NCI-H146 treated with DMSO at 0.1 percent for 48 hours (cell line): ENCODE measurements at regions not wholly inside any gene's neighbourhood (a gene's known extent, or its start where the extent isn't known, plus 50 kb on each side); places are given as distances from the start of the nearest gene placed in this dataset.
"Not testable (repeated sequence)": the region's sequence is repeated elsewhere in the genome, so short reads cannot be mapped to it uniquely, and the experiment has no call there.

Source experiments
- DNase-seq: peaks from one replicate; lab custom pipeline; 2025; ENCODE audit not compliant: unreplicated experiment; lab: John Stamatoyannopoulos, UW

DNA sequence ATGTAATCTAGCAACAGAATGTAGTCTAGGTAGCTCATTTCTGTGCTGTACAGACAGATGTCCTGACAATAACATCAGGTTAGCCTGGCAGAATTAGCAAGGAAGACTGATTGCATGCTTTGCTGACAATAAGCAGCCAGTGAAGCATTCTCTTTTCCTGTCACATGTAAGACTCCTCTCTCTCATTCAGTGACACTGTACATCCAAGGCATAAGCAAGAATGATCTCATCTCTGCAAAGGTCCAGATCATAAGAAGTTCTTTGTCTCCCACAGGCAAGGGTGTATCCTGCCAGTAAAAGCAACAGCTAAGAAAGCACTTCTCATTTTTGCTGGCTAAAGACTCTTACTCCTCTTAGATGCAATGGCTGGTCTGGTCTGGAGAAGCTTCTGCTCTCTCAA lies 861.8 kb downstream of the TAF11L14 start:
- no peak for DNase-seq

DNA sequence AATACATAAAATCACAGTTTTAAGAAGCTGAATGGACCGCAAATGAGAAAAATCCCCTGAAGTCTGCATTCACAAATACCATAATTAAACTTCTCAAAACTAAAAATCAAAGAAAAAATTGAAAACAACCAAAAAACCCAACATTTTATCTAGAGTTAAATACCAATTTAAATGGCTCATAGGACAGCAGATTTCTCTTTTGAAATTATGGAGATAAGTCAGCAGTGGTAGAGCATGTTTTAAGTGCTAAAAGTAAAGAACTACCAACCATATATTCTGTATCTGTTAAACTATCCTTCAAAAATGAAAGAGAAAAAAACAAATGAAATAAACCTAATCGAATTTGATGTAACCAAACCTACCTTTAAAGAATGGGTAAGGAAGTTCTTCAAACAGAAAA lies 862.8 kb downstream of the TAF11L14 start:
- no peak for DNase-seq

DNA sequence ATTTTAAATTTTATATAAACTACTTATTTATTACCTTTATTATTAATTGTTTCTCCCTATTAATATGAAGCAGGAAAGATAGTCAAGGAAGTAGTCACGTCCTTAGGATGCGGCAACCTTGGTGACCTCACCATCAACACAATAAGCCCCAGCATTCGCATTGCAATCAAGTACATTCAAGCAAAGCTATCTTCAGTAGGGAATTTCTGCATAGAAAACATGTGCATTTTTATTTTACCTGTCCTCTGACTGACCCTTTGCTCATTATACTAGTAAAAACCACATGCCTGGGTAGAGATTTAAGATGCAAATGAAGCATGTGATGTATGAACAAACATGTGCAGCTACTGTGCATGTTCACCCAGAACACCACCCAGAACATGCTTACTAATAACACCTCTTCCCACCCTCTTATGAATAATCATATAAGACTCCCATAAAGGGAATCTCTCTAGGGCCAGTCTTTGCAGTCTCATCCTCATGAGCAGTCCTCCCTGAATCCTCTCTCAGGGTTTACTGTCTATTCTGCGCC lies 869.6 kb downstream of the TAF11L14 start:
- no peak for DNase-seq

DNA sequence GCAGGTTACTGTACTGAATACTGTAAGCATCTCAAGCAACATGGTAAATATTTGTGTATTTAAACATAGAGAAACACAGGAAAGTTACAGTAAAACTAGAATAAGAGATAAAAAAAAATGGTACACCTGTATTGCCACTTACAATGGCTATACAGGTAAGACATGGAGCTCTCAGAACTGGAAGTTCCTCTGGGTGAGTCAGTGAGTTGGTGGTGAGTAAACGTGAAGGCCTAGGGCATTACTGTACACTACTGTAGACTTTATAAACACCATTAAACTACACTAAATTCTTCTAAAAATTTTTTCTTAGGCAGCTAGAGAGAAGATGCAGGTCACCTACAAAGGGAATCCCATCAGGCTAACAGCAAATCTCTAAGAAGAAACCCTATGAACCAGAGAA lies 872.9 kb downstream of the TAF11L14 start:
- DNase-seq: no peak

DNA sequence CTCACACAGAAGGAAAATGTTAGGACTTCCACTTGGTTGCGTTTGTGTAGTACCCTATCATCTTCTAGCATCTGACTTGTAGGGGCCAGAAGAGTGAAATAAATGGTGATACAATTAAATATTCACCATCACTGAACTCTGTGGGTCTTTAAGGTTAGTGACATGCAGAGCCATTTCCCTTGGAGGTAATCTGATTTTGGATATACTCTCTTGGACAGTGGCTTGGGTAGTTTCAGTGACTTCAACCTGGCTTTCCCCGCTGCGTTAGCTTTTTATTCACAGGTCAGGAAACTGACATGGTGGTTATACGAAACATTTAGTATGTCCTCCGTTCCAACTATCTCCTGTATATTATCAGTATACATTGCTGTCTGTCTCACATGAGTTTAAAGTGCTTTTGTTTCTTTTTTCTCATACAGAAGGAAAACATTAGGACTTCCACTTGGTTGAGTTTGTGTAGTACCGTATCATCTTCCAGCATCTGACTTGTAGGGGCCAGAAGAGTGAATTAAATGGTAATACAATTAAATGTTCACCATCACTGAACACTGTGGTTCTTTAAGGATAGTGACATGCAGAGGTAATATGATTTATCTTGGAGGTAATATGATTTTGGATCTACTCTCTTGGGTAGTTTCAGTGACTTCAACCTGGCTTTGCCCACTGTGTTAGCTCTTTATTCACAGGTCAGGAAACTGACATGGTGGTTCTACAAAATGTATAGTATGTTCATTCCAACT lies 883.6 kb downstream of the TAF11L14 start:
- no peak for DNase-seq

DNA sequence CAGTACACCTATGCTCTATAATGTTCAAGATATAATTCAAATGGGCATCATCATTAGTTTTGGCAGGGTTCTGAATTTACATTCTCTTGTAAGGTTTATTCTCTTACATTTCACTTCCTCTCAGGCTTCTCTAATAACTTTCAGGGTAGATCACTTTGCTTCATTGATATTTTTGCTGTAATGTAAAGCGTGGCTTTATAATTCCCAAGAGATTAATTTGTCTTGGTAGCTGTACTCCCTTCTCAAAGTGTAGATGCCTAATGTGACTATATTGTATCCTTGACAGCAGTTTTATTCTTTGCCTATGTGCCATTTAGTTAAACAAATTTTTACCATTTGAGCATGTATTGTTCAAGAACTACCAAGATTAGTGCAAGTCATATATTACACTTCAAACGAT lies 889.1 kb downstream of the TAF11L14 start:
- DNase-seq: no peak

DNA sequence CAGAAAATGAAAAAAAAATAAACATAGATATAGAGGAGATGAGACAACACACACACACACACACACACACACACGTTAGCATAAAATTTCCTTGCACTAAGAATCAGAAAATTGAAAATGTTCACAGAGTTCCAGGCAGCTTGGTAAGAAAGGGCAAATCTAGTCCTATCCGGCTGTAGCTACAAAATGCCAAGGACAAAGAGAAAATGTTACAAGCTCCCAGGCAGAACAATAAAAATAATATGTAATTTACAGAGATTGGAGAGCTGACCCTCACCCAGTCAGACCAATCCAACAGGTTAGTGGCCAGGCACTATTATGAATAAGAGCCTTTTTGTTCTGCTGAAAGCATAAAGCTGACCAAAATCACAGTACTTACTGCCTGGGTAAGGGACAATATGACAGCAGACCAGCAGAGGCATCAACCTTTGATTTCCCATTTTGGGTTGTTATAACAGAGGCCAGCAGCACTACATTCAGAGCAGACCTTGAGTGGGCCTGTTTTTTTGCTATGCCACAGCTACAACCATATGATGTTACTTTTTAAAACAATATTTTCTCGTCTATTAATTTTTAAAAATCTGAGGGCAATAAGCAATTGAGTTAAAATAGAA lies 892.6 kb downstream of the TAF11L14 start:
- DNase-seq: no peak

DNA sequence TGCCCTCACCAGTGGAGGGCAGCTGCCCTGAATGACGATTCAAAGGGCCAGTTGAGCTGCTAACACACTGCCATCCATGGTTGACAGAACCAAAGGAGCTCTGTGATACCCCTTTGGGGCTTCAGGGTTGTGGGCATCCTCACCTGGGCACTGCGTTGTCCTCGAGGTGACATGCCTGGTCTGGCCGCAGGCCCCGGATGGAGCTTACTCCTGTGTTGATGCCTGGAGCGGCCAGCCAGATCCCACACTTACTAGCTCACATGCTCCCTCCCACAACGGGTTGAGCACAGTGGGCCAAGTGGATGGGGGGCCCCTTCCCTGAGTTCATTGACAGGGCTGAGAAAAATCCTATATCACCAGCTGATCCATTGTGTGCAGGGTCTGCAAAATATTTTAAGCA lies 898.9 kb downstream of the TAF11L14 start:
- DNase-seq: no peak

DNA sequence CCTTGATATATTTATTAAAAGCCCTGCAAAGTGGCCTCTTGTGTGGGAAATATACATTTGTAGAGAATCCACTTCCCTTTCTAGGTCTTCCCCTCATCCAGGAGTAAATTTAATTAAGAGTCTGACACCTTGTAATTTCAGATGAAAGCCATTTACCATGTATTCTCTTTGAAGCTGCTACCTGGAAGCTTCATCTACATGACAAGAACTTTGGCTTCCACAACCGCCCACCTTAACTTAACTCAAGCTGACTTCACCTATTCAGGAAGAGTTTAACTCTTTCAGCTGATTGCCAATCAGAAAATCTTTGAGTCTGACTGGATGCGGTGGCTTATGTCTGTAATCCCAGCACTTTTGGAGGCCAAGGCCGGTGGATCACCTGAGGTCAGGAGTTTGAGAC lies 899.9 kb downstream of the TAF11L14 start:
- no peak for DNase-seq

DNA sequence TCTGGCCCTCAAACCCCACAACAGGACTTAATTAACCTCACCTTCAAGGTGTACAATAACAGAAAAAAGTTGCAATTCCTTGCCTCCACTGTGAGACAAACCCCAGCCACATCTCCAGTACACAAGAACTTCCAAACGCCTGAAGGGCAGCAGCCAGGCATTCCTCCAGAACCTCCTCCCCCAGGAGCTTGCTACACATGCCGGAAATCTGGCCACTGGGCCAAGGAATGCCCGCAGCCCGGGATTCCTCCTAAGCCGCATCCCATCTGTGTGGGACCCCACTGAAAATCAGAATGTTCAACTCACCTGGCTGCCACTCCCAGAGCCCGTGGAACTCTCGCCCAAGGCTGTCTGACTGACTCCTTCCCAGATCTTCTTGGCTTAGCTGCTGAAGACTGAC lies 901.5 kb downstream of the TAF11L14 start:
- not testable (repeated sequence) for DNase-seq

DNA sequence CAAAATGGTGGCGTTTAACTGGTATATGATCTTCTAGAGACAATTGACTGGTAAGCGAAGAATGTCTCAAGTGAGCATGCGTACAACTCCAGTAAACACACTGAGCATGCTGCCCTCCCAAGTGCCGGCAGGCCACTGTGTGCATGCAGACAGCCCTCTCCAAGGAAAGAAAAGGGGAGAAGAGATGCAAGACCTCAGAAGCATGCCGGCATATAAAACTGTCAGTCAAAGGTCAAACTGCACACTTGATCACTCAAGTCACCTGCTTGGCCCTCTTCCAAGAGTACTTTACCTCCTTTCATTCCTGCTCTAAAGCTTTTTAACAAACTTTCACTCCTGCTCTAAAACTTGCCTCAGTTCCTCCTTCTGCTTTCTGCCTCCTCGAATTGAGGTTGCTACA lies 910.2 kb downstream of the TAF11L14 start:
- no peak for DNase-seq

DNA sequence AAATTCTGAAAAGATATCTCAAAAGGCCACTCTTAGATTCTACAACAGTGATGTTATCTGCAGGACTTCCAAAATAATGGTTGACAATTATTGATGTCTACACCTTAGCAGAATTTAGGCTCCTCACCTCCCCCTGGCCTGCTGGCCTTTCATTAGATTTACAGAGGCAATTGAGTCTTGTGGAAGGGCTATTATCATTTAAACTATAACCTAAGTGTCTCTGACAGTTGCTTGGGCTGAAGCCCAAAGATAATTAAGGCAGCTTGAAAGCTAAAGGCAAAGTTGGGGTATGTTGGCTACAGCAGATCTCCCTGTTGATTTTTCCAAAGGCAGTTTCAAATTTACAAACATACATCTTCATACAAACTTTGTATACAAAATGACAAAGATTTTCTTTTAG lies 912.3 kb downstream of the TAF11L14 start:
- no peak for DNase-seq

DNA sequence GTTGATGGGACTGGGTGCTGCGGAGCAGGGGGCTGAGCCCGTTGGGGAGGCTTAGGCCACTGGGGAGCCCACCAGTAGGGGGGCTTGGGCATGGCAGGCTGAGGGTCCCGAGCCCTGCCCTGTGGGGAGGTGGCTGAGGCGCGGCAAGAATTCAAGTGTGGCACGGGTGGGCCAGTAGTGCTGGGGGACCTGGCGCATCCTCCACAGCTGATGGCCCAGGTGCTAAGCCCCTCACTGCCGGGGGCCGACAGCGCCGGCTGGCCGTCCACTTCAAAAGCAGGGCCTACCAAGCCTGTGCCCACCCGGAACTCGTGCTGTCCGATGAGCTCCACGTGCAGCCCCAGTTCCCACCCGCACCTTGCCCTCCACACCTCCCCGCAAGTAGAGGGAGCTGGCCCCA lies 917.5 kb downstream of the TAF11L14 start:
- DNase-seq: no peak

DNA sequence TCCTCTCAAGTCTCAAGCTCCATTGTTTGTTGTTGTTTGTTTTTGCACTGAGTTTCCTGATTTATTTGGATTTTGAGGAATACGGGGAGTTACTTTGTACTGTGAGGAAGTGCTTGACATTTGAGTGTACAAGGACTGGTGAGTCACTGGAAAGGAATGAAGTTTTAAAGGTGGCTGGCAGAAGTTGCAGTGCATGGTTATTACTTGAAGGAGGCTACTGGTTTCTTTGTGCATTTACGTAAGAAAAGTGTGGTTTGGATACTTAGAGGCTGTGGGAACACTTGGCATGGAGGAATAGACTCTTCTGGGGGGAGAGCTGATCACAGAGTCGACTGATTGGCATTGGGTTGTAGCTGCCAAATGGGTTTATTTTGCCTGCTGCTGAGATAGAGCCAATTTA lies 919.0 kb downstream of the TAF11L14 start:
- no peak for DNase-seq

DNA sequence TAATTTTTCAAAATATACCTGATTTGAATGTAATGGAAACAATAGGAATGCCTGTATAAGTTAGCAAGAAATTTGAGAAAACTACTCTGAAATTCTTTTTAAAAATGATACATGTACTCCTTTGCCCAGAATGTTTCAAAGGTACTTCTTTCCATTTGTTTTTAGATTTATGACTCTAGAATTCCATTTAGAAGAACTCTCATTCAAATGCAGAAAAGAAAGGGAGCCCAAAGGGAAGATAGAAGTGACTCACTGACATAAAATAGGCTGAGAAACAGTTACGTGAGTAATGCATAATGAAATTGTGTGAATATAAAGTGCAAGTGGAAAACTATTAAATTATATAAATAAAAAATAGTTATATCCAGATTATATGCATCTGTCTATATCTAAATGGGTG lies 926.3 kb downstream of the TAF11L14 start:
- DNase-seq: no peak

DNA sequence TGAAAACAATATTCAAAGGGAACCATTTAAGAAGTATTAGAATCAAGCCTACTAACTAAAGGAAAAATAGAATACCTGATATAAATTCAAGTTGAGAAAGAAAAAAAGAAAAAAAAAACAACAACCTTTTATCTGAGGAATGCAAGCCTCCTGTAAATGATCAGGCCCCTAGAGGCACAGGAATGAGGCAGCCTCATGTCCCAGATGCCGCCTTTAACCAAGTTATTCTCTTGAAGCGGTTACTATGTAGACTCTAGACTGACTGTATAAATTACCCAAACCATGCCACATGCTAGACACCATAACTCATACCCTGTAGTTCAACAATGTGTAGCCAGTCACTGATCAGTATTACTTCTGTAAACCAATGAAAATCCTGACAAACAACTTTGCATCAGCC lies 929.6 kb downstream of the TAF11L14 start:
- DNase-seq: no peak

DNA sequence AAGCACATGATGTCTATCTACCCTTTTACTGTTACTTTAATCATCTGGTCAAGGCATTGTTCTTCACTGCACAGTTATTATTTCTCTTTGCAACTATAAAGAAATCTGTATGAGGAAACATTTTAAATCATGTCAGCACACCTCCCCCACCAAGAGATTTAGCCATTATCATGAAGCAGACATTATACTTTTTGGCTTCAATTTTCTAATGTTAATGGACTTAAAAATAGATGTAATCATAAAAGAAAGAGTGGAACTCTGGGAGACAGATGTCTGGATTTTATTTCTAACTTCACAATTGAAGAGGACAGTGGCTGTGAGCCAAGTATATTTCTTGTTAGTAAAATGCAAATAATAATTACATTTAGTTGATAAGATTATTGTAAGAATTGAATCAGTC lies 932.4 kb downstream of the TAF11L14 start:
- no peak for DNase-seq

DNA sequence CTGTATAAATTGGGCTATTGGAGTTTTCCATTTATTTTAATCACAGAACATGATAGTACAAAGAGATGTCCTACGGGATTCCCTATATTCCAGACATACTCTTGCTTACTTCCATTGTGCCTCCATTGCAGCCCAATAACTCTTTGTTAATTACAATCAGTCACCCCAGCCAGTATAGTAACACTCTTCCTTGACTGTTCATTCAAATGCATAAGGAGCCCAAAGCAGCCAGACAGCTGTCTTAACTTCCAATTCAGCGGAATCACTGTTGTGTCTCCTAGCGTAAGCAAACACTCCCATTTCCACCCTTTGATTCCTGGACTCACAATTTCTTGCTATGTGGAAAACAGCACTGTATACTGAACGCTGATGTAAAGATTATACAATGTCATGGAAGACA lies 942.3 kb downstream of the TAF11L14 start:
- no peak for DNase-seq

DNA sequence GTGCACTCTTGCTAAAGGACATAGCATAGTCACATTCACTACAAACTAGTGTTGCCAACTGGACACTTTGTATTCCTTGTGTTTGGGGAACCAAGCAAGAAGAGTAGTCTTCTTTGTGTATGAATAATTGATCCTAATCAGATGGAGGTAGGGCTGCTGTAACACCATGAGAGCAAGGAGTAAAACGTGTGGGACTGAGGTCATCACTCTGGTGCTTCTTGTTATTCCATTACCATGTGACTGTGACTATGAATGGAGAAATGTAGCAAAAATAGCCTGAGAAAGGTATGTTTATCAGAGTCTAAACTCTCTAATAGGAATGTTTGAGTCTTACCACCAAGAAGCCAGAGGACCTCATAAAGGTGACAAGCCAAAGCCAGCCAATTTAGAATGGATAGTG lies 966.9 kb downstream of the TAF11L14 start:
- DNase-seq: no peak

DNA sequence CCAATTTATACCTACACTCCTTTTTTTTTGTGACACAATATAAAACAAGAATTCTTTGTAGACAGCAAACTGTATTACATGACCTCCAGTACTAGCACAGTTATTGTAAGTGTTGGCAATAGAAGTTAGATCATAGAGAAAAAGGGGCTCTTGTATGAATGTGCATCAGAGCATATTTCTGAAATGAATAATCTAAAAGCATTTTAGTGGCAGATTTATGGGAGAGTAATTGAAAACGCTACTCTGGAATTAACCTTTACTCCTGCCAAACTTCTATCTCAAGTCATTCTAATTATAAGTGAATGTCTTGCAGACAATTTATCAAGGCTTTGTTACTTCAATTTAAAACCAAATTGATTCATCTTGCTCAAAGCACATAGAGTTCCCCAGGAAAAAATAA lies 968.1 kb downstream of the TAF11L14 start:
- no peak for DNase-seq

DNA sequence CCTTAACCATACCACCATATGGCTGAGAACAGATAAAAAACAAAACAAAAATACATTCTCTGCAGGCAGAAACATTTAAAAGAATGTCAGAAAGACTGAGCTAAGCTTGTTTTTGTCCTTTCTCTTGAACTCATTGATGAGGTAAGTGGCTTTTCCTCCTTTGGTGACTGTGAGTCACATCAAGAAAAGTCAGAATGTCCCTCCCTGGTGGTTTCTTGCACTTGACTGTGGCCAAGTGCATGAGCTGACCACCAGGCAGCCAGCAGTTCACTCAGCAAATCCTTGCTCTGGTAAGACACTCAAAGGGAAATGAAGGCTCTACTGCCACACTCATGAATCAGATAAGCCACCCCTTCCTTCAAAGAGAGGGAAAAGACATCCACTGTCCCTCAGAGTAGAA lies 970.9 kb downstream of the TAF11L14 start:
- no peak for DNase-seq

DNA sequence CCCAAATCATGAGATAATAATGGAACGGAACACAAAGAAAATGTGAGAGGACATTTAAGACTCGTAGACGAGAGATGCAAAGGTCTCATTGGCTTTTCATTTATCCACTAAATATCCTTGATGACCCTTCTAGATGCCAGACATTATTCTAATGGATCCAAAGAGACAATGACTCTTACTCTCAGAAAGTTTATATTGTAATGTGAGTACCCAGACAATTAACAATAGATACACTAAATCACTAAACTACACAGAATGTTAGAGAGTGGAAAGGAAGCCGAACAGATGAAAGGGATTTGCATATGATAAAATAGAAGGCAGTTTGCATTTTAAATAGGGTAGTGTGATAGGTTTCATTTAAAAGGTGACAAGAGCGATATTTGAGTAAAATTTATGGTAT lies 973.3 kb downstream of the TAF11L14 start:
- no peak for DNase-seq

DNA sequence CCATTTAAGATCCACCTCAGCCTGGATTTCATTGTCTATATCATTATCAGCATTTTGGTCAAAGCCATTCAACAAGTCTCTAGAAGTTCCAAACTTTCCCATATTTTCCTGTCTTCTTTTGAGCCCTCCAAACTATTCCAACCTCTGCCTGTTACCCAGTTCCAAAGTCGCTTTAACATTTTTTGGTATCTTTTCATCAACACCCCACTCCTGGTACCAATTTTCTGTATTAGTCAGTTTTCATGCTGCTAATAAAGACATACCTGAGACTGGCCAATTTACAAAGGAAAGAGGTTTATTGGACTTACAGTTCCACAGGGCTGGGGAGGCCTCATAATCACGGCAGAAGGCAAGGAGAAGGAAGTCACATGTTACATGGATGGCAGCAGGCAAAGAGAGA lies 982.9 kb downstream of the TAF11L14 start:
- DNase-seq: not testable (repeated sequence)
